ENCODE measurements at regions not wholly inside any gene's neighbourhood (a gene's known extent, or its start where the extent isn't known, plus 50 kb on each side); places are given as distances from the start of the nearest gene placed in this dataset.

- ATAC-seq (no peak), DNase-seq (no peak)
- Mint-ChIP-seq H3K27ac (no peak overlapping the region), H3K4me3 (no peak overlapping the region), H3K36me3 (ENCODE audit: low read depth) (no peaks in the 10 kb centered on the region), H3K27me3 (no peaks in the 10 kb centered on the region), H3K4me1 (no peaks in the 10 kb centered on the region)
- H3K9me3 ChIP-seq (ENCODE audit: control insufficient read depth, low read length, poor library complexity, severe bottlenecking) = no peaks in the 10 kb centered on the region
Observed at GRCh38 chr5:38070304-38070950, 187.9 kb upstream of the EGFLAM start.

GRCh38 chr5:38069360-38069759 is 189.0 kb upstream of the EGFLAM start:
- Mint-ChIP-seq H3K27ac (no peak overlapping the region), H3K36me3 (ENCODE audit: low read depth) (no peaks in the 10 kb centered on the region), H3K27me3 (no peaks in the 10 kb centered on the region), H3K4me3 (no peak overlapping the region), H3K4me1 (no peaks in the 10 kb centered on the region)
- DNase-seq = no peak
- no peak for ATAC-seq
- H3K9me3 ChIP-seq (ENCODE audit: control insufficient read depth, low read length, poor library complexity, severe bottlenecking) = no peaks in the 10 kb centered on the region

GRCh38 chr5:38060354-38060753 is 198.0 kb upstream of the EGFLAM start:
- H3K4me1 Mint-ChIP-seq = no peaks in the 10 kb centered on the region
- no peaks in the 10 kb centered on the region for H3K27me3 Mint-ChIP-seq
- no peak for DNase-seq
- no peak overlapping the region for H3K27ac Mint-ChIP-seq
- H3K9me3 ChIP-seq (ENCODE audit: control insufficient read depth, low read length, poor library complexity, severe bottlenecking) = no peaks in the 10 kb centered on the region
- no peaks in the 10 kb centered on the region for H3K36me3 Mint-ChIP-seq (ENCODE audit: low read depth)
- ATAC-seq = no peak
- no peak overlapping the region for H3K4me3 Mint-ChIP-seq

- no peaks in the 10 kb centered on the region for H3K9me3 ChIP-seq (ENCODE audit: control insufficient read depth, low read length, poor library complexity, severe bottlenecking)
- H3K4me3 Mint-ChIP-seq = no peak overlapping the region
- no peaks in the 10 kb centered on the region for H3K27me3 Mint-ChIP-seq
- H3K27ac Mint-ChIP-seq = no peak overlapping the region
- DNase-seq (no peak), ATAC-seq (no peak)
- no peaks in the 10 kb centered on the region for H3K4me1 Mint-ChIP-seq
- no peaks in the 10 kb centered on the region for H3K36me3 Mint-ChIP-seq (ENCODE audit: low read depth)
Observed at GRCh38 chr5:38059876-38060275, 198.5 kb upstream of the EGFLAM start.

GRCh38 chr5:38051711-38052511 is 206.4 kb upstream of the EGFLAM start:
- no peaks in the 10 kb centered on the region for H3K27me3 Mint-ChIP-seq
- ATAC-seq = no peak
- no peak overlapping the region for H3K27ac Mint-ChIP-seq
- H3K36me3 Mint-ChIP-seq (ENCODE audit: low read depth) = no peaks in the 10 kb centered on the region
- no peak for DNase-seq
- no peaks in the 10 kb centered on the region for H3K4me1 Mint-ChIP-seq
- peaks cover 3% of the 10 kb centered on the region for H3K9me3 ChIP-seq (ENCODE audit: control insufficient read depth, low read length, poor library complexity, severe bottlenecking)
- no peak overlapping the region for H3K4me3 Mint-ChIP-seq

GRCh38 chr5:38048400-38048799 is 208.6 kb upstream of the GDNF start:
- peaks cover 4% of the 10 kb centered on the region for H3K27me3 Mint-ChIP-seq
- H3K4me1 Mint-ChIP-seq = no peaks in the 10 kb centered on the region
- H3K36me3 Mint-ChIP-seq (ENCODE audit: low read depth) = no peaks in the 10 kb centered on the region
- ATAC-seq (no peak), DNase-seq (no peak)
- H3K4me3 Mint-ChIP-seq = no peak overlapping the region
- peaks cover 3% of the 10 kb centered on the region for H3K9me3 ChIP-seq (ENCODE audit: control insufficient read depth, low read length, poor library complexity, severe bottlenecking)
- H3K27ac Mint-ChIP-seq = no peak overlapping the region

- DNase-seq (no peak), ATAC-seq (no peak)
- Mint-ChIP-seq H3K27ac (no peak overlapping the region), H3K36me3 (ENCODE audit: low read depth) (no peaks in the 10 kb centered on the region), H3K4me3 (no peak overlapping the region), H3K27me3 (peaks cover 4% of the 10 kb centered on the region), H3K4me1 (no peaks in the 10 kb centered on the region)
- peaks cover 3% of the 10 kb centered on the region for H3K9me3 ChIP-seq (ENCODE audit: control insufficient read depth, low read length, poor library complexity, severe bottlenecking)
Observed at GRCh38 chr5:38046103-38046502, 206.3 kb upstream of the GDNF start.

- H3K4me3 Mint-ChIP-seq = no peak overlapping the region
- ATAC-seq = no peak
- no peak for DNase-seq
- H3K27me3 Mint-ChIP-seq = peaks cover 4% of the 10 kb centered on the region
- H3K27ac Mint-ChIP-seq = no peak overlapping the region
- peaks cover 3% of the 10 kb centered on the region for H3K9me3 ChIP-seq (ENCODE audit: control insufficient read depth, low read length, poor library complexity, severe bottlenecking)
- no peaks in the 10 kb centered on the region for H3K36me3 Mint-ChIP-seq (ENCODE audit: low read depth)
- no peaks in the 10 kb centered on the region for H3K4me1 Mint-ChIP-seq
Observed at GRCh38 chr5:38045446-38045845, 205.6 kb upstream of the GDNF start.

GRCh38 chr5:38039826-38040225 is 200.0 kb upstream of the GDNF start:
- ATAC-seq (no peak), DNase-seq (no peak)
- Mint-ChIP-seq H3K4me3 (no peak overlapping the region), H3K4me1 (no peaks in the 10 kb centered on the region), H3K36me3 (ENCODE audit: low read depth) (no peaks in the 10 kb centered on the region), H3K27me3 (peaks cover 4% of the 10 kb centered on the region), H3K27ac (no peak overlapping the region)
- no peaks in the 10 kb centered on the region for H3K9me3 ChIP-seq (ENCODE audit: control insufficient read depth, low read length, poor library complexity, severe bottlenecking)

- Mint-ChIP-seq H3K4me3 (no peak overlapping the region), H3K27me3 (peaks cover 4% of the 10 kb centered on the region), H3K36me3 (ENCODE audit: low read depth) (no peaks in the 10 kb centered on the region), H3K27ac (no peak overlapping the region), H3K4me1 (no peaks in the 10 kb centered on the region)
- ATAC-seq (no peak), DNase-seq (no peak)
- no peaks in the 10 kb centered on the region for H3K9me3 ChIP-seq (ENCODE audit: control insufficient read depth, low read length, poor library complexity, severe bottlenecking)
Observed at GRCh38 chr5:38039091-38039490, 199.2 kb upstream of the GDNF start.

- Mint-ChIP-seq H3K4me1 (no peaks in the 10 kb centered on the region), H3K36me3 (ENCODE audit: low read depth) (no peaks in the 10 kb centered on the region), H3K27ac (no peak overlapping the region), H3K4me3 (no peak overlapping the region), H3K27me3 (no peaks in the 10 kb centered on the region)
- no peak for DNase-seq
- no peaks in the 10 kb centered on the region for H3K9me3 ChIP-seq (ENCODE audit: control insufficient read depth, low read length, poor library complexity, severe bottlenecking)
- ATAC-seq = no peak
Observed at GRCh38 chr5:38036765-38037164, 196.9 kb upstream of the GDNF start.

GRCh38 chr5:38032149-38032548 is 192.3 kb upstream of the GDNF start:
- ATAC-seq = no peak
- no peaks in the 10 kb centered on the region for H3K9me3 ChIP-seq (ENCODE audit: control insufficient read depth, low read length, poor library complexity, severe bottlenecking)
- no peaks in the 10 kb centered on the region for H3K36me3 Mint-ChIP-seq (ENCODE audit: low read depth)
- DNase-seq = no peak
- H3K27me3 Mint-ChIP-seq = no peaks in the 10 kb centered on the region
- no peaks in the 10 kb centered on the region for H3K4me1 Mint-ChIP-seq
- no peak overlapping the region for H3K27ac Mint-ChIP-seq
- H3K4me3 Mint-ChIP-seq = no peak overlapping the region

- ATAC-seq = no peak
- H3K4me1 Mint-ChIP-seq = no peaks in the 10 kb centered on the region
- no peak overlapping the region for H3K4me3 Mint-ChIP-seq
- no peaks in the 10 kb centered on the region for H3K36me3 Mint-ChIP-seq (ENCODE audit: low read depth)
- no peak overlapping the region for H3K27ac Mint-ChIP-seq
- no peak for DNase-seq
- H3K9me3 ChIP-seq (ENCODE audit: control insufficient read depth, low read length, poor library complexity, severe bottlenecking) = no peaks in the 10 kb centered on the region
- no peaks in the 10 kb centered on the region for H3K27me3 Mint-ChIP-seq
Observed at GRCh38 chr5:38031304-38031703, 191.5 kb upstream of the GDNF start.
